ENCODE measurements at regions not wholly inside any gene's neighbourhood (a gene's known extent, or its start where the extent isn't known, plus 50 kb on each side); places are given as distances from the start of the nearest gene placed in this dataset.

GRCh38 chr11:116065986-116066385 is 561.8 kb upstream of the CADM1 start:
- TF ChIP-seq, protein P1, sequence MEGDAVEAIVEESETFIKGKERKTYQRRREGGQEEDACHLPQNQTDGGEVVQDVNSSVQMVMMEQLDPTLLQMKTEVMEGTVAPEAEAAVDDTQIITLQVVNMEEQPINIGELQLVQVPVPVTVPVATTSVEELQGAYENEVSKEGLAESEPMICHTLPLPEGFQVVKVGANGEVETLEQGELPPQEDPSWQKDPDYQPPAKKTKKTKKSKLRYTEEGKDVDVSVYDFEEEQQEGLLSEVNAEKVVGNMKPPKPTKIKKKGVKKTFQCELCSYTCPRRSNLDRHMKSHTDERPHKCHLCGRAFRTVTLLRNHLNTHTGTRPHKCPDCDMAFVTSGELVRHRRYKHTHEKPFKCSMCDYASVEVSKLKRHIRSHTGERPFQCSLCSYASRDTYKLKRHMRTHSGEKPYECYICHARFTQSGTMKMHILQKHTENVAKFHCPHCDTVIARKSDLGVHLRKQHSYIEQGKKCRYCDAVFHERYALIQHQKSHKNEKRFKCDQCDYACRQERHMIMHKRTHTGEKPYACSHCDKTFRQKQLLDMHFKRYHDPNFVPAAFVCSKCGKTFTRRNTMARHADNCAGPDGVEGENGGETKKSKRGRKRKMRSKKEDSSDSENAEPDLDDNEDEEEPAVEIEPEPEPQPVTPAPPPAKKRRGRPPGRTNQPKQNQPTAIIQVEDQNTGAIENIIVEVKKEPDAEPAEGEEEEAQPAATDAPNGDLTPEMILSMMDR (IDR thresholded peaks at IDR 0.05) = no peak
- TF ChIP-seq POLR2AphosphoS5 (IDR thresholded peaks at IDR 0.05) = no peak
- no peak for TF ChIP-seq POLR2A (IDR thresholded peaks at IDR 0.05)

All from prostate gland (tissue), 2 donors.